Mammary epithelial cell (primary cell): ENCODE measurements at regions not wholly inside any gene's neighbourhood (a gene's known extent, or its start where the extent isn't known, plus 50 kb on each side); places are given as distances from the start of the nearest gene placed in this dataset.

Experiments
- EZH2 ChIP-seq: IDR thresholded peaks from 2 replicates; pipeline ENCODE4 v1.6.1; 2012; ENCODE audit warnings: low read length, inconsistent platforms, borderline replicate concordance
- TF ChIP-seq, protein P1 (sequence below), 2 donors: IDR thresholded peaks in 1 of 2; conservative IDR thresholded peaks in 1 of 2; 2 replicates each; pipeline ENCODE4 v1.5.1; 2011 to 2012; ENCODE audit warnings: inconsistent platforms in 2 of 2, low read length in 2 of 2, mild to moderate bottlenecking in 2 of 2, control low read depth in 1 of 2, low read depth in 1 of 2; ENCODE audit not compliant: insufficient read depth in 1 of 2; ENCODE audit errors: extremely low read depth in 1 of 2

DNA sequence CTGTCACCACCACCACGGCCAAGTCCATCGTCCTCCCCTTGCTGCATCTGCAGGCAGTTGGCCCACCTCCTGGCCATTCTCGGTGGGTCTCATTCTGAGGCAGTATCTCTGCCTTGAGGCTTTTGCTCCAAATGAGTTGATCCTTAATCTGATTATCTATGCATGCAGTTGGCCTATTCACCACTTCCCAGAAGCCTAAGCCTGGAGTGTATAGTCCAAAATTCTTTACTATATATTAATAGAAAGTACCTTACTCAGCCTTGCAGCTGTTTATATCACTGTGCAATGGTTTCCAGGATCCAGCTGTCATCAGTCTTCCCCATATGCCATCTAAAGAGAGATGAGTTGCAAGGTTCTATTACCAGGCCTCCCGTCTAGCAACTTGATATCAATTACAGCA, 292.4 kb downstream of the SS18 start:
- TF ChIP-seq, protein P1, sequence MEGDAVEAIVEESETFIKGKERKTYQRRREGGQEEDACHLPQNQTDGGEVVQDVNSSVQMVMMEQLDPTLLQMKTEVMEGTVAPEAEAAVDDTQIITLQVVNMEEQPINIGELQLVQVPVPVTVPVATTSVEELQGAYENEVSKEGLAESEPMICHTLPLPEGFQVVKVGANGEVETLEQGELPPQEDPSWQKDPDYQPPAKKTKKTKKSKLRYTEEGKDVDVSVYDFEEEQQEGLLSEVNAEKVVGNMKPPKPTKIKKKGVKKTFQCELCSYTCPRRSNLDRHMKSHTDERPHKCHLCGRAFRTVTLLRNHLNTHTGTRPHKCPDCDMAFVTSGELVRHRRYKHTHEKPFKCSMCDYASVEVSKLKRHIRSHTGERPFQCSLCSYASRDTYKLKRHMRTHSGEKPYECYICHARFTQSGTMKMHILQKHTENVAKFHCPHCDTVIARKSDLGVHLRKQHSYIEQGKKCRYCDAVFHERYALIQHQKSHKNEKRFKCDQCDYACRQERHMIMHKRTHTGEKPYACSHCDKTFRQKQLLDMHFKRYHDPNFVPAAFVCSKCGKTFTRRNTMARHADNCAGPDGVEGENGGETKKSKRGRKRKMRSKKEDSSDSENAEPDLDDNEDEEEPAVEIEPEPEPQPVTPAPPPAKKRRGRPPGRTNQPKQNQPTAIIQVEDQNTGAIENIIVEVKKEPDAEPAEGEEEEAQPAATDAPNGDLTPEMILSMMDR (conservative IDR thresholded peaks at IDR 0.05 in 1 of 2, IDR thresholded peaks at IDR 0.05 in 1 of 2; ENCODE audit: extremely low read depth in 1 of 2, insufficient read depth in 1 of 2, low read depth in 1 of 2, low read length in 2 of 2): no peak
- TF ChIP-seq EZH2: no peak
